ENCODE measurements at regions not wholly inside any gene's neighbourhood (a gene's known extent, or its start where the extent isn't known, plus 50 kb on each side); places are given as distances from the start of the nearest gene placed in this dataset.
"Not testable (repeated sequence)": the region's sequence is repeated elsewhere in the genome, so short reads cannot be mapped to it uniquely, and the experiment has no call there.

GRCh38 chr13:73832825-73833224 is 301.4 kb downstream of the KLF12 start:
- no peak for DNase-seq

GRCh38 chr13:73832128-73832588 is 302.0 kb downstream of the KLF12 start:
- no peak for DNase-seq

GRCh38 chr13:73829416-73829815 is 304.8 kb downstream of the KLF12 start:
- DNase-seq: no peak

GRCh38 chr13:73828811-73829210 is 305.4 kb downstream of the KLF12 start:
- no peak for DNase-seq

- DNase-seq: no peak
These were observed 306.8 kb downstream of the KLF12 start for GRCh38 chr13:73827434-73827833.

GRCh38 chr13:73825143-73825542 is 309.1 kb downstream of the KLF12 start:
- DNase-seq: no peak

GRCh38 chr13:73822668-73823592 is 311.3 kb downstream of the KLF12 start:
- DNase-seq: no peak

- DNase-seq: no peak
These were observed 313.5 kb downstream of the KLF12 start for GRCh38 chr13:73820688-73821087.

- no peak for DNase-seq
These were observed 313.9 kb downstream of the KLF12 start for GRCh38 chr13:73820285-73820684.

GRCh38 chr13:73819711-73820110 is 314.5 kb downstream of the KLF12 start:
- no peak for DNase-seq

- no peak for DNase-seq
These were observed 317.5 kb downstream of the KLF12 start for GRCh38 chr13:73816702-73817101.

GRCh38 chr13:73815796-73816195 is 318.4 kb downstream of the KLF12 start:
- no peak for DNase-seq

GRCh38 chr13:73810647-73811046 is 323.6 kb downstream of the KLF12 start:
- DNase-seq: no peak

GRCh38 chr13:73809561-73809960 is 324.6 kb downstream of the KLF12 start:
- DNase-seq: no peak

- DNase-seq: peak; percentile 10
These were observed 325.9 kb downstream of the KLF12 start for GRCh38 chr13:73808318-73808717.

- DNase-seq: not testable (repeated sequence)
These were observed 328.8 kb downstream of the KLF12 start for GRCh38 chr13:73805326-73805958.

- no peak for DNase-seq
These were observed 330.2 kb downstream of the KLF12 start for GRCh38 chr13:73803997-73804396.

- no peak for DNase-seq
These were observed 334.2 kb downstream of the KLF12 start for GRCh38 chr13:73800011-73800410.

GRCh38 chr13:73794755-73795154 is 339.4 kb downstream of the KLF12 start:
- DNase-seq: no peak

GRCh38 chr13:73793361-73793760 is 340.8 kb downstream of the KLF12 start:
- DNase-seq: no peak

GRCh38 chr13:73792796-73793195 is 341.4 kb downstream of the KLF12 start:
- no peak for DNase-seq

- no peak for DNase-seq
These were observed 351.5 kb downstream of the KLF12 start for GRCh38 chr13:73782450-73783449.

- no peak for DNase-seq
These were observed 352.8 kb downstream of the KLF12 start for GRCh38 chr13:73781384-73781783.

All from NCI-H1105 treated with DMSO at 0.1 percent for 48 hours (cell line).